Endothelial cell (in vitro differentiated cells): ENCODE measurements at regions not wholly inside any gene's neighbourhood (a gene's known extent, or its start where the extent isn't known, plus 50 kb on each side); places are given as distances from the start of the nearest gene placed in this dataset.
"Not testable (repeated sequence)": the region's sequence is repeated elsewhere in the genome, so short reads cannot be mapped to it uniquely, and the experiment has no call there.

Source experiments
- DNase-seq: peaks from one replicate; pipeline ENCODE4 v3.0.0; 2021; ENCODE audit warnings: low spot score
- H3K27ac Mint-ChIP-seq: one replicate; pipeline ENCODE4 v1.8.0; 2021; ENCODE audit warnings: mixed read lengths, inconsistent platforms; ENCODE audit not compliant: unreplicated experiment
- H3K27me3 Mint-ChIP-seq: one replicate; pipeline ENCODE4 v1.8.0; 2021; ENCODE audit warnings: mild to moderate bottlenecking, moderate library complexity, mixed read lengths, inconsistent platforms; ENCODE audit not compliant: unreplicated experiment
- H3K36me3 Mint-ChIP-seq: one replicate; pipeline ENCODE4 v1.8.0; 2021; ENCODE audit warnings: mild to moderate bottlenecking, low read depth, mixed read lengths, inconsistent platforms; ENCODE audit not compliant: unreplicated experiment
- H3K4me1 Mint-ChIP-seq: one replicate; pipeline ENCODE4 v1.8.0; 2021; ENCODE audit warnings: mild to moderate bottlenecking, mixed read lengths, inconsistent platforms; ENCODE audit not compliant: unreplicated experiment
- H3K4me3 Mint-ChIP-seq: one replicate; pipeline ENCODE4 v1.8.0; 2021; ENCODE audit warnings: mild to moderate bottlenecking, mixed read lengths, inconsistent platforms; ENCODE audit not compliant: unreplicated experiment
- H3K9me3 Mint-ChIP-seq: one replicate; pipeline ENCODE4 v1.8.0; 2021; ENCODE audit warnings: mixed read lengths, inconsistent platforms; ENCODE audit not compliant: unreplicated experiment
- CTCF ChIP-seq: fragments of 200-600 bp; sonication (generic); IDR thresholded peaks from one replicate; pipeline ENCODE4 v1.5.0; 2021; ENCODE audit warnings: antibody characterized with exemption; ENCODE audit not compliant: unreplicated experiment

GRCh38 chr4:15167743-15168142 is 165.5 kb downstream of the CPEB2 start:
- no peak overlapping the region for H3K4me3 Mint-ChIP-seq
- TF ChIP-seq CTCF, result no peak
- peaks cover 3% of the 10 kb centered on the region for H3K27me3 Mint-ChIP-seq
- H3K9me3 Mint-ChIP-seq, result no peaks in the 10 kb centered on the region
- H3K4me1 Mint-ChIP-seq, result peaks cover 3% of the 10 kb centered on the region
- no peak overlapping the region for H3K27ac Mint-ChIP-seq
- no peaks in the 10 kb centered on the region for H3K36me3 Mint-ChIP-seq
- DNase-seq, result no peak

GRCh38 chr4:15168759-15169158 is 166.5 kb downstream of the CPEB2 start:
- no peak for DNase-seq
- peaks cover 3% of the 10 kb centered on the region for H3K27me3 Mint-ChIP-seq
- no peak overlapping the region for H3K4me3 Mint-ChIP-seq
- no peaks in the 10 kb centered on the region for H3K4me1 Mint-ChIP-seq
- no peaks in the 10 kb centered on the region for H3K9me3 Mint-ChIP-seq
- H3K27ac Mint-ChIP-seq, result no peak overlapping the region
- H3K36me3 Mint-ChIP-seq, result no peaks in the 10 kb centered on the region
- TF ChIP-seq CTCF, result no peak

GRCh38 chr4:15171725-15172124 is 169.4 kb downstream of the CPEB2 start:
- DNase-seq, result no peak
- H3K9me3 Mint-ChIP-seq, result no peaks in the 10 kb centered on the region
- H3K4me1 Mint-ChIP-seq, result no peaks in the 10 kb centered on the region
- H3K27ac Mint-ChIP-seq, result no peak overlapping the region
- H3K36me3 Mint-ChIP-seq, result no peaks in the 10 kb centered on the region
- H3K4me3 Mint-ChIP-seq, result no peak overlapping the region
- H3K27me3 Mint-ChIP-seq, result peaks cover 1% of the 10 kb centered on the region
- no peak for TF ChIP-seq CTCF

GRCh38 chr4:15173251-15173650 is 171.0 kb downstream of the CPEB2 start:
- Mint-ChIP-seq H3K27me3 (peaks cover 1% of the 10 kb centered on the region), H3K9me3 (no peaks in the 10 kb centered on the region)

GRCh38 chr4:15174168-15174567 is 171.9 kb downstream of the CPEB2 start:
- not testable (repeated sequence) for H3K9me3 Mint-ChIP-seq, H3K27ac Mint-ChIP-seq, H3K4me1 Mint-ChIP-seq, DNase-seq, H3K4me3 Mint-ChIP-seq, H3K36me3 Mint-ChIP-seq, H3K27me3 Mint-ChIP-seq

More at GRCh38 chr4:15173251-15173650, 171.0 kb downstream of the CPEB2 start:
- H3K4me1 Mint-ChIP-seq, result no peaks in the 10 kb centered on the region
- no peak for DNase-seq
- no peak overlapping the region for H3K4me3 Mint-ChIP-seq
- no peak for TF ChIP-seq CTCF
- H3K36me3 Mint-ChIP-seq, result no peaks in the 10 kb centered on the region
- H3K27ac Mint-ChIP-seq, result no peak overlapping the region

GRCh38 chr4:15179842-15180241 is 177.6 kb downstream of the CPEB2 start:
- H3K4me3 Mint-ChIP-seq, H3K27ac Mint-ChIP-seq, H3K4me1 Mint-ChIP-seq, H3K27me3 Mint-ChIP-seq, DNase-seq, H3K9me3 Mint-ChIP-seq, H3K36me3 Mint-ChIP-seq: not testable (repeated sequence)
